ENCODE measurements at regions not wholly inside any gene's neighbourhood (a gene's known extent, or its start where the extent isn't known, plus 50 kb on each side); places are given as distances from the start of the nearest gene placed in this dataset.

GRCh38 chr15:80323285-80323684 lies 71.3 kb upstream of the CTXND1 start:
- TF ChIP-seq EZH2 (IDR thresholded peaks at IDR 0.05; ENCODE audit: borderline replicate concordance, low read length) (no peak), CTCF (IDR thresholded peaks at IDR 0.05; ENCODE audit: low read length) (no peak)
- H4K20me1 ChIP-seq (ENCODE audit: insufficient read depth, low read length), result no peaks in the 10 kb centered on the region

GRCh38 chr15:80324545-80325080 lies 72.6 kb upstream of the CTXND1 start:
- H3K9me2 ChIP-seq (ENCODE audit: low read depth, low read length), result no peaks in the 10 kb centered on the region
- no peaks in the 10 kb centered on the region for H4K20me1 ChIP-seq (ENCODE audit: insufficient read depth, low read length)
- no peak for TF ChIP-seq EZH2 (IDR thresholded peaks at IDR 0.05; ENCODE audit: borderline replicate concordance, low read length)
- no peaks in the 10 kb centered on the region for H3F3A ChIP-seq (ENCODE audit: insufficient read depth, low read length)
- H2AFZ ChIP-seq (ENCODE audit: low read length), result no peak overlapping the region
- no peak overlapping the region for H3K27ac ChIP-seq (ENCODE audit: low read depth, low read length, poor library complexity, severe bottlenecking)
- H3K4me2 ChIP-seq (ENCODE audit: low read length), result no peak overlapping the region
- no peaks in the 10 kb centered on the region for H3K36me3 ChIP-seq (ENCODE audit: insufficient read depth, low read length)
- H3K27me3 ChIP-seq (ENCODE audit: insufficient read depth, low read length), result no peaks in the 10 kb centered on the region
- H3K79me2 ChIP-seq (ENCODE audit: insufficient read depth, low read length), result no peaks in the 10 kb centered on the region
- H3K4me1 ChIP-seq (ENCODE audit: insufficient read depth, low read length, severe bottlenecking), result no peaks in the 10 kb centered on the region
- H3K4me3 ChIP-seq (ENCODE audit: low read depth, low read length, poor library complexity, severe bottlenecking), result no peak overlapping the region
- H3K9me3 ChIP-seq (ENCODE audit: low read length), result no peaks in the 10 kb centered on the region
- no peak overlapping the region for H3K9ac ChIP-seq (ENCODE audit: low read length)

More at GRCh38 chr15:80323285-80323684, 71.3 kb upstream of the CTXND1 start:
- Histone ChIP-seq H3K27me3 (ENCODE audit: insufficient read depth, low read length) (no peaks in the 10 kb centered on the region), H3K79me2 (ENCODE audit: insufficient read depth, low read length) (no peaks in the 10 kb centered on the region), H3K9me3 (ENCODE audit: low read length) (no peaks in the 10 kb centered on the region), H3K4me1 (ENCODE audit: insufficient read depth, low read length, severe bottlenecking) (no peaks in the 10 kb centered on the region), H3K36me3 (ENCODE audit: insufficient read depth, low read length) (no peaks in the 10 kb centered on the region), H3K9me2 (ENCODE audit: low read depth, low read length) (no peaks in the 10 kb centered on the region), H3K27ac (ENCODE audit: low read depth, low read length, poor library complexity, severe bottlenecking) (no peak overlapping the region), H3K4me2 (ENCODE audit: low read length) (no peak overlapping the region), H2AFZ (ENCODE audit: low read length) (no peak overlapping the region), H3K4me3 (ENCODE audit: low read depth, low read length, poor library complexity, severe bottlenecking) (no peak overlapping the region), H3K9ac (ENCODE audit: low read length) (no peak overlapping the region), H3F3A (ENCODE audit: insufficient read depth, low read length) (no peaks in the 10 kb centered on the region)

- Histone ChIP-seq H3K27ac (ENCODE audit: low read depth, low read length, poor library complexity, severe bottlenecking) (no peak overlapping the region), H3K36me3 (ENCODE audit: insufficient read depth, low read length) (no peaks in the 10 kb centered on the region)
Measured at GRCh38 chr15:80325206-80325605, 73.2 kb upstream of the CTXND1 start.

More at GRCh38 chr15:80325206-80325605, 73.2 kb upstream of the CTXND1 start:
- no peaks in the 10 kb centered on the region for H4K20me1 ChIP-seq (ENCODE audit: insufficient read depth, low read length)
- no peaks in the 10 kb centered on the region for H3K79me2 ChIP-seq (ENCODE audit: insufficient read depth, low read length)
- TF ChIP-seq CTCF (IDR thresholded peaks at IDR 0.05; ENCODE audit: low read length), result no peak
- no peak for TF ChIP-seq EZH2 (IDR thresholded peaks at IDR 0.05; ENCODE audit: borderline replicate concordance, low read length)
- no peak overlapping the region for H3K4me2 ChIP-seq (ENCODE audit: low read length)
- H3K9ac ChIP-seq (ENCODE audit: low read length), result no peak overlapping the region
- H3K9me3 ChIP-seq (ENCODE audit: low read length), result no peaks in the 10 kb centered on the region
- H3K4me1 ChIP-seq (ENCODE audit: insufficient read depth, low read length, severe bottlenecking), result no peaks in the 10 kb centered on the region
- H3F3A ChIP-seq (ENCODE audit: insufficient read depth, low read length), result no peaks in the 10 kb centered on the region
- no peak overlapping the region for H3K4me3 ChIP-seq (ENCODE audit: low read depth, low read length, poor library complexity, severe bottlenecking)
- no peaks in the 10 kb centered on the region for H3K9me2 ChIP-seq (ENCODE audit: low read depth, low read length)
- no peaks in the 10 kb centered on the region for H3K27me3 ChIP-seq (ENCODE audit: insufficient read depth, low read length)
- no peak overlapping the region for H2AFZ ChIP-seq (ENCODE audit: low read length)

Measured in OCI-LY1 (cell line).